ENCODE measurements at regions not wholly inside any gene's neighbourhood (a gene's known extent, or its start where the extent isn't known, plus 50 kb on each side); places are given as distances from the start of the nearest gene placed in this dataset.

DNA sequence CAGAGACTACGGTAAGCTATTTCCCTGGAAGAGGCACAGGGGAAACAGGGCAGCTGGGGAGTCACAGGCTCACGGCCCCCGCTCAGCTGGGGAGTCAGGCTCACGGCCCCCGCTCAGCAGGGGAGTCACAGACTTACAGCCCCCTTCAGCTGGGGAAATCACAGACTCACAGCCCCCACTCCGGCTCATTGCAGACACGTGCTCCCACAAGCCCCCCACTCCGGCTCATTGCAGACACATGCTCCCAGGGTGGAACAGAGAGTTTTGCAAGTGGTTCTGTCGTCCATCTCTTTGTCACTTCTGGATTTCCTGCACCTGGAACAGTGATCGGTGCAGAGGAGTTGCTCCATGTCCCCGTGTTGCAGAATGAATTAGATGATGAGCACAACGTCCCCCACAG is 405.5 kb downstream of the CDH26 start:
- no peak for ATAC-seq (ENCODE audit: low read depth)
- Mint-ChIP-seq H3K4me1 (no peaks in the 10 kb centered on the region), H3K4me3 (no peak overlapping the region), H3K27ac (no peak overlapping the region), H3K36me3 (ENCODE audit: low read depth) (no peaks in the 10 kb centered on the region), H3K27me3 (no peaks in the 10 kb centered on the region), H3K9me3 (no peaks in the 10 kb centered on the region)
- no peak for DNase-seq
- ChIA-PET CTCF (no interaction called here), POLR2A (no interaction called here)
- intact Hi-C loops (cut with micrococcal nuclease): no loop called here
- TF ChIP-seq, protein P1, sequence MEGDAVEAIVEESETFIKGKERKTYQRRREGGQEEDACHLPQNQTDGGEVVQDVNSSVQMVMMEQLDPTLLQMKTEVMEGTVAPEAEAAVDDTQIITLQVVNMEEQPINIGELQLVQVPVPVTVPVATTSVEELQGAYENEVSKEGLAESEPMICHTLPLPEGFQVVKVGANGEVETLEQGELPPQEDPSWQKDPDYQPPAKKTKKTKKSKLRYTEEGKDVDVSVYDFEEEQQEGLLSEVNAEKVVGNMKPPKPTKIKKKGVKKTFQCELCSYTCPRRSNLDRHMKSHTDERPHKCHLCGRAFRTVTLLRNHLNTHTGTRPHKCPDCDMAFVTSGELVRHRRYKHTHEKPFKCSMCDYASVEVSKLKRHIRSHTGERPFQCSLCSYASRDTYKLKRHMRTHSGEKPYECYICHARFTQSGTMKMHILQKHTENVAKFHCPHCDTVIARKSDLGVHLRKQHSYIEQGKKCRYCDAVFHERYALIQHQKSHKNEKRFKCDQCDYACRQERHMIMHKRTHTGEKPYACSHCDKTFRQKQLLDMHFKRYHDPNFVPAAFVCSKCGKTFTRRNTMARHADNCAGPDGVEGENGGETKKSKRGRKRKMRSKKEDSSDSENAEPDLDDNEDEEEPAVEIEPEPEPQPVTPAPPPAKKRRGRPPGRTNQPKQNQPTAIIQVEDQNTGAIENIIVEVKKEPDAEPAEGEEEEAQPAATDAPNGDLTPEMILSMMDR (IDR thresholded peaks at IDR 0.05): no peak

DNA sequence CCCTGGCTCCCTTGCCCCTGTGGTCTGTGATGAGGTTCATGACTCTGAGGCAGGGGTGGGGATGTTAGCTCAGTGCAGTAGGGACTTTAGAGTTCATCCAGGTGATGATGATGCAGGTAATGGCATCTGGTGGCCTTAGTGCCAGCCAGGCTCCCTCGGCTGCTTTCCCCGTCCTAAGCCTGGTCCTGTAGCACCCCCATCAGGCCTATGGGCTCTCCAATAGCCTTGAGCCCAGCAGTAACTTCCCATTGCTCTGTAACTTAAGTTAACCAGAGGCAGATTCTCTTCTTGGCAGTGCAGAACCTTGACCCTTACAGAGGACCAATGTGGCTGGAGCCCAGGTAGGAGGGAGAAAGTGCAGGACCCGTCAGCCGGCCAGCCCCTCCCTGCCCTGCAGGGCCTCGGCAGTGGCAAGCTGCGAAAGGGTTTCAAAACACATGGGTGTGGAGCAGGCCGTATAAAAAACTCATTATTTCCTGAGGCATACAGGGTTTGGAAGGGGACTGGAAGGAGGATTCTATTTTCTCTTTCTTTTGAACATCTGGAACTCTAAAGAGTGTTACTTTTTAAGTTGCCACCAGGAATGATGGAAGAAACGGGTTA is 406.9 kb downstream of the CDH26 start:
- CTCF ChIA-PET: no interaction called here
- Mint-ChIP-seq H3K4me3 (no peak overlapping the region), H3K36me3 (ENCODE audit: low read depth) (no peaks in the 10 kb centered on the region), H3K27ac (no peak overlapping the region), H3K9me3 (peaks cover 4% of the 10 kb centered on the region), H3K4me1 (no peaks in the 10 kb centered on the region), H3K27me3 (no peaks in the 10 kb centered on the region)
- intact Hi-C loops (cut with micrococcal nuclease): no loop called here
- no peak for ATAC-seq (ENCODE audit: low read depth)
- TF ChIP-seq, protein P1 (IDR thresholded peaks at IDR 0.05): no peak
- POLR2A ChIA-PET: no interaction called here
- DNase-seq: no peak

DNA sequence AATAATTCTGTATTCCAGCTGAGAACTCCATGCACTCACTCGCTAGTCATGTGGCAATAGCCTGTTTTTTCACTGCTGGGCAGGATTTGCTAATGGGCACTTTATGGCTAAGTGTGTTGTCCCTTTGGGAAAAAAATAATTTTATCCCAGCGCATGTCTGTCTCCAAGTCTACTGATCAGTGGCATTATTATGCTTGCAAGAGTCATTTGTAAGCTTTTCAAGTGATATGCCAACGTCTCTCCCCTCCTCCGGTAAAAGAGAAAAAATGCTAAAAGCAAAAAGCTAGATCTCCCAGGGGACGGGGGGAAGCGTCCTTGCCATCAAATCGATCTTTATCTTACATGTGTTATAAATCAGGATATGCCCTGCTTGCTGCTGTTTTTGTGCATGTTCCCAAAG is 407.7 kb downstream of the CDH26 start:
- POLR2A ChIA-PET: no interaction called here
- intact Hi-C loops (cut with micrococcal nuclease): no loop called here
- Mint-ChIP-seq H3K4me1 (no peaks in the 10 kb centered on the region), H3K4me3 (no peak overlapping the region), H3K27ac (no peak overlapping the region), H3K36me3 (ENCODE audit: low read depth) (no peaks in the 10 kb centered on the region), H3K27me3 (no peaks in the 10 kb centered on the region), H3K9me3 (peaks cover 4% of the 10 kb centered on the region)
- ATAC-seq (ENCODE audit: low read depth) (no peak), DNase-seq (no peak)
- TF ChIP-seq, protein P1 (IDR thresholded peaks at IDR 0.05): no peak
- CTCF ChIA-PET: no interaction called here

DNA sequence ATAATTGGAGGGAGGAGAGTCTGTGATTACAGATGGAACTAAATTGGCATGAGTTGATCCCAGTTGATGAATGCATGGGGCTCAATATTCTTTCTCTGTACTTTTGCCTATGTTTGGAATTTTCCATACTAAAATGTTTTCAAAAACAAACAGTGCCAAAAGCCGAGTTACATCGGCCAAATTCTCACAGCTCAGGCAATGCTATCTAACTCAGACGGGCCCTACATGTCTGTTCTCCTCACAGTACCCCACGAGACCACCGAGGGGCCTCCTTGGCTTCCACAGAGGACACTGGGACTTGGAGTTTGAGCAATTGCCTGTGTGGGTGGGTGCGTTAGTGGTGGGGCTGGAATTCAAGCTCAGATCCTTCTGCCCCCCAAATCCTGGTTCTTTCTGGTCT is 413.2 kb downstream of the CDH26 start:
- TF ChIP-seq, protein P1 (IDR thresholded peaks at IDR 0.05): no peak
- H3K36me3 Mint-ChIP-seq (ENCODE audit: low read depth): no peaks in the 10 kb centered on the region
- peaks cover 3% of the 10 kb centered on the region for H3K27me3 Mint-ChIP-seq
- H3K27ac Mint-ChIP-seq: no peak overlapping the region
- no peak for DNase-seq
- H3K9me3 Mint-ChIP-seq: peaks cover 4% of the 10 kb centered on the region
- no peaks in the 10 kb centered on the region for H3K4me1 Mint-ChIP-seq
- CTCF ChIA-PET: no interaction called here
- POLR2A ChIA-PET: no interaction called here
- intact Hi-C loops (cut with micrococcal nuclease): no loop called here
- ATAC-seq (ENCODE audit: low read depth): no peak
- H3K4me3 Mint-ChIP-seq: no peak overlapping the region

DNA sequence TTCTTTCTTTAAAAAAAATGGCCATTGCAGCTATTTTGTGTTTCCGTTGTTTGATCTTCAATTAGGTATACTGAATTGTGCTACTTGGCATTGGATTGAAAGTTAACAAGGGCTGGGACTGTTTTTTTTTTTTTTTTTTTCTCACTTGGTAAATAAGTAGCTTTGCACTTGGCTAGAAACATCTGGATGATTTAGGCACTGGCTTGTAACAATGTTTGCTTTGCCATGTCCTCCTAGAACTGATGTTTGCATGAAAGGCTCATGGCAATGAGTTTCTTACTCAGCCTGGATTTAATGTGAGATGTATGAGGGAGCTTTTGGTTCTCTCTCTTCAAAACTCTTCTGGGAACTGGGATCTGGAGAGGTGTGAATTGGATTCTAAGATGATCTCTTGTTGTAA is 414.1 kb downstream of the CDH26 start:
- ChIA-PET POLR2A (no interaction called here), CTCF (no interaction called here)
- Mint-ChIP-seq H3K27me3 (peaks cover 3% of the 10 kb centered on the region), H3K27ac (no peak overlapping the region), H3K36me3 (ENCODE audit: low read depth) (no peaks in the 10 kb centered on the region), H3K9me3 (peaks cover 4% of the 10 kb centered on the region), H3K4me3 (no peak overlapping the region), H3K4me1 (no peaks in the 10 kb centered on the region)
- DNase-seq (no peak), ATAC-seq (ENCODE audit: low read depth) (no peak)
- intact Hi-C loops (cut with micrococcal nuclease): no loop called here
- TF ChIP-seq, protein P1 (IDR thresholded peaks at IDR 0.05): no peak

All from activated B cell treated with CpG ODN at 0.5 μM for 24 hours (primary cell).